ENCODE measurements at regions not wholly inside any gene's neighbourhood (a gene's known extent, or its start where the extent isn't known, plus 50 kb on each side); places are given as distances from the start of the nearest gene placed in this dataset.

- Histone ChIP-seq H3K18ac (ENCODE audit: extremely low read depth, low read length) (no peak overlapping the region), H4K91ac (replicated peaks; ENCODE audit: insufficient read length, low read length) (no peak overlapping the region), H4K5ac (ENCODE audit: insufficient read length, low read depth, low read length) (no peak overlapping the region), H3K27me3 (replicated peaks in 1 of 4; ENCODE audit: control insufficient read depth in 3 of 4, extremely low read depth in 1 of 4, insufficient read depth in 3 of 4, low read length in 3 of 4) (no peaks in the 10 kb centered on the region), H3K79me2 (ENCODE audit: control insufficient read depth in 1 of 2, insufficient read depth in 2 of 2, low read length in 2 of 2) (no peaks in the 10 kb centered on the region), H2BK5ac (ENCODE audit: low read depth, low read length) (no peak overlapping the region), H3K4me1 (replicated peaks in 1 of 4; ENCODE audit: control insufficient read depth in 3 of 4, insufficient read depth in 4 of 4, low read length in 3 of 4) (peaks cover 0 to 6% (median 3%) of the 10 kb centered on the region in 4 experiments; a peak in 3 of 7 replicates), H3K14ac (ENCODE audit: insufficient read length) (no peak overlapping the region), H3K23ac (ENCODE audit: insufficient read length) (no peak overlapping the region), H2AK5ac (ENCODE audit: low read depth, low read length) (no peak overlapping the region), H3K4me3 (ENCODE audit: extremely low read depth in 1 of 4, insufficient read depth in 2 of 4, low read depth in 3 of 4, low read length in 4 of 4) (no peak overlapping the region), H3K23me2 (ENCODE audit: low read depth, low read length) (no peaks in the 10 kb centered on the region), H4K8ac (ENCODE audit: extremely low read depth, insufficient read depth, low read length) (no peak overlapping the region), H3K36me3 (ENCODE audit: control insufficient read depth in 2 of 4, insufficient read depth in 4 of 4, low read length in 3 of 4) (no peaks in the 10 kb centered on the region), H2BK12ac (ENCODE audit: low read depth, low read length) (no peak overlapping the region), H3K79me1 (ENCODE audit: low read depth, low read length) (no peaks in the 10 kb centered on the region), H3K9me3 (ENCODE audit: insufficient read depth in 2 of 2, low read depth in 1 of 2, low read length in 1 of 2) (no peaks in the 10 kb centered on the region; a peak in 1 of 4 replicates), H3K9ac (replicated peaks in 1 of 4; ENCODE audit: extremely low read depth in 1 of 4, low read depth in 3 of 4, low read length in 3 of 4) (no peak overlapping the region), H2BK120ac (replicated peaks; ENCODE audit: low read depth, low read length) (no peak overlapping the region), H3K56ac (replicated peaks; ENCODE audit: insufficient read length, low read depth, low read length) (no peak overlapping the region), H2AFZ (ENCODE audit: low read length) (no peak overlapping the region), H3K4ac (replicated peaks; ENCODE audit: insufficient read length, low read depth, low read length) (no peak overlapping the region), H2BK20ac (ENCODE audit: low read length) (no peak overlapping the region), H4K20me1 (replicated peaks in 1 of 2; ENCODE audit: control insufficient read depth in 1 of 2, insufficient read depth in 2 of 2, low read length in 2 of 2) (no peaks in the 10 kb centered on the region), H2BK15ac (ENCODE audit: low read length) (no peak overlapping the region), H3K27ac (ENCODE audit: low read depth, low read length) (no peak overlapping the region), H3K4me2 (ENCODE audit: insufficient read depth in 1 of 2, low read depth in 2 of 2, low read length in 2 of 2) (no peak overlapping the region)
- WGBS, 2 experiments (ENCODE audit: extremely low coverage in 1 of 2, insufficient coverage in 1 of 2, insufficient read length in 1 of 2, insufficient replicate concordance in 2 of 2, low coverage in 1 of 2, low lambda C conversion rate in 2 of 2, missing lambda C conversion rate in 1 of 2): 61% methylated on average over 2 of the region's 2 CpGs; no CpG with 5 or more reads in 1 of the 2 experiments
- ChIA-PET POLR2A (ENCODE audit: partially characterized antibody) (no interaction called here), CTCF (ENCODE audit: partially characterized antibody) (interaction anchor here (0.6 to 2.2 kb wide), 5 partner anchors 48 to 339 kb away, joined by 3 to 6 read pairs (median 3); no protein-coding TSS in a partner anchor)
- no peak for TF ChIP-seq SIN3A (conservative IDR thresholded peaks at IDR 0.05 in 1 of 2, IDR thresholded peaks at IDR 0.05 in 1 of 2; ENCODE audit: low read depth in 1 of 2, low read length in 2 of 2)
- DNase-seq (ENCODE audit: low read depth in 1 of 2, low spot score in 2 of 2) (no peak), FAIRE-seq (no peak)
These were observed 230.6 kb upstream of the CHRM2 start for GRCh38 chr7:136637813-136638212.
